Right atrium auricular region (tissue), 2 donors: ENCODE measurements at regions not wholly inside any gene's neighbourhood (a gene's known extent, or its start where the extent isn't known, plus 50 kb on each side); places are given as distances from the start of the nearest gene placed in this dataset.
"Not testable (repeated sequence)": the region's sequence is repeated elsewhere in the genome, so short reads cannot be mapped to it uniquely, and the experiment has no call there.

Experiments
- DNase-seq: peaks from one replicate; pipeline ENCODE4 v3.0.0-alpha.2; 2019; ENCODE audit warnings: low spot score
- H3K27ac ChIP-seq, 2 donors: fragments of 200-600 bp; sonication (generic); 1 replicate in 1 of 2; 2 replicates in 1 of 2; pipeline ENCODE4 v1.5.1; 2016 to 2019
- H3K27me3 ChIP-seq, 2 donors: fragments of 200-600 bp; sonication (generic); one replicate each; pipeline versions ENCODE4 v1.5.1 to v1.6.0; 2017 to 2019
- H3K36me3 ChIP-seq: fragments of 200-600 bp; sonication (generic); one replicate; pipeline ENCODE4 v1.5.1; 2016
- H3K4me1 ChIP-seq, 2 donors: fragments of 200-600 bp; sonication (generic); one replicate each; pipeline versions ENCODE4 v1.5.1 to v1.6.0; 2017 to 2019
- H3K4me3 ChIP-seq, 2 donors: fragments of 200-600 bp; sonication (generic); 1 replicate in 1 of 2; 2 replicates in 1 of 2; pipeline ENCODE4 v1.5.1; 2017 to 2019; ENCODE audit warnings: mild to moderate bottlenecking in 1 of 2, moderate library complexity in 1 of 2
- H3K9me3 ChIP-seq, 2 donors: fragments of 200-600 bp; sonication (generic); one replicate each; pipeline ENCODE4 v1.5.1; 2019
- CTCF ChIP-seq, 2 donors: fragments of 200-600 bp; sonication (generic); IDR thresholded peaks; one replicate each; pipeline ENCODE4 v1.5.1; 2019; ENCODE audit warnings: antibody characterized with exemption in 2 of 2

DNA sequence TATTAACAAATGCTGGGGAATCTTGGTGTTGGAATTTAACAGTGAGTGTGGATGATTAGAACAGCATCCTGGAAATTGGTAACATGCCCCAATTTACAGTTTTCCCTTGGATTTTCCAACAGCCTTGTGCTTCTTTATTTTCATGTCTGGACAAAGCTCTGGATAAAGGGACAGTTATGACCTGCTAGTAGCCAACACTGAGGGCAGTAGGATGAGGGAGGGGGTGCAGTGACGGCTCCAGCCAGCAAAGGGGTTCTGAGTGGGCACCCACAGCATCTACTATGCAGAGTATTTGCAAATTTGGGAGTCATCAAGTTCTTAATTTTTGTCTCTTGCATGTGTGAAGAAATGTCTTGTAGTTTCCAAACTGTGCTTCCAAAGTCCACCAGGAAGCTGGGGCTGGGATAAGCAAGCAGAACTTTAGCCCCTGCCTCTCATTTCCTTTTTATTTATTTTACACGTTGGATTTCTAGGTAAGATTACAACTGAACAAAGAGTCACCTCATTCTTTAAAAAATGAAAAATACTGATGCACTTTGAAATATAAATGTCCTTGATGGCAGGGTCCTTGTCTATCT, 63.0 kb upstream of the SELENOP start:
- DNase-seq = no peak
- Histone ChIP-seq H3K4me1 (no peaks in the 10 kb centered on the region), H3K27ac (no peak overlapping the region), H3K9me3 (no peaks in the 10 kb centered on the region), H3K4me3 (no peak overlapping the region), H3K27me3 (no peaks in the 10 kb centered on the region), H3K36me3 (no peaks in the 10 kb centered on the region)
- no peak for TF ChIP-seq CTCF (IDR thresholded peaks at IDR 0.05)

DNA sequence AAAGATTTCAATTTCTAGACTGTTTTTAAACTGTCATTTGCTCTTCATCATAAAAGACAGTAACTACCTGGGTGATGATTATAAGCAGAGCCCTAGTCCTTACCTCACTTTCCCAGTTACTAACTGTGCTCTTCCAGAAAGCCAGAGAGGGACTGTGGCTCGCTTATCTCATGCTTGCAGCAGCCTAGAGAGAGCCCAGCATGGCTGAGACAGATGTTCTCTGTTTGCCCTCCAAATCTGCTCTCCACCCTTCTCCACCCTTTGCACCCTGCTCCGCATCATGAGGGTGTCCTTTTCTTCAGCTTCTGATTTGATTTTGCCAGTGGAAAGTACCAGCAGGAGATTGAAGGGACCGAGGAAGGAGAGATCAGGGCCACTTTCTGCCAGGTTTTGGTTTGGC, 61.2 kb upstream of the SELENOP start:
- H3K27ac ChIP-seq = no peak overlapping the region
- no peaks in the 10 kb centered on the region for H3K36me3 ChIP-seq
- TF ChIP-seq CTCF (IDR thresholded peaks at IDR 0.05) = no peak
- no peak overlapping the region for H3K4me3 ChIP-seq
- no peak for DNase-seq
- no peaks in the 10 kb centered on the region for H3K4me1 ChIP-seq
- no peaks in the 10 kb centered on the region for H3K27me3 ChIP-seq
- H3K9me3 ChIP-seq = peaks cover 0 to 11% of the 10 kb centered on the region in 2 donors

- Histone ChIP-seq H3K4me1 (no peaks in the 10 kb centered on the region), H3K36me3 (no peaks in the 10 kb centered on the region), H3K27me3 (no peaks in the 10 kb centered on the region), H3K4me3 (no peak overlapping the region), H3K27ac (no peak overlapping the region), H3K9me3 (peaks cover 0 to 11% of the 10 kb centered on the region in 2 donors)
- no peak for DNase-seq
- no peak for TF ChIP-seq CTCF (IDR thresholded peaks at IDR 0.05)
Observed at GRCh38 chr5:42870882-42871418, 59.3 kb upstream of the SELENOP start.

DNA sequence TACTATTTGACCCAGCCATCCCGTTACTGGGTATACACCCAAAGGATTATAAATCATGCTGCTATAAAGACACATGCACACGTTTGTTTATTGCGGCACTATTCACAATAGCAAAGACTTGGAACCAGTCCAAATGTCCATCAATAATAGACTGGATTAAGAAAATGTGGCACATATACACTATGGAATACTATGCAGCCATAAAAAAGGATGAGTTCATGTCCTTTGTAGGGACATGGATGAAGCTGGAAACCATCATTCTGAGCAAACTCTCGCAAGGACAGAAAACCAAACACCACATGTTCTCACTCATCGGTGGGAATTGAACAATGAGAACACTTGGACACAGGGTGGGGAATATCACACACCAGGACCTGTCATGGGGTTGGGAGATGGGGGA, 56.7 kb upstream of the SELENOP start:
- peaks cover 0 to 11% of the 10 kb centered on the region in 2 donors for H3K9me3 ChIP-seq
- not testable (repeated sequence) for H3K27me3 ChIP-seq, DNase-seq, H3K4me3 ChIP-seq, H3K36me3 ChIP-seq, H3K27ac ChIP-seq, H3K4me1 ChIP-seq

DNA sequence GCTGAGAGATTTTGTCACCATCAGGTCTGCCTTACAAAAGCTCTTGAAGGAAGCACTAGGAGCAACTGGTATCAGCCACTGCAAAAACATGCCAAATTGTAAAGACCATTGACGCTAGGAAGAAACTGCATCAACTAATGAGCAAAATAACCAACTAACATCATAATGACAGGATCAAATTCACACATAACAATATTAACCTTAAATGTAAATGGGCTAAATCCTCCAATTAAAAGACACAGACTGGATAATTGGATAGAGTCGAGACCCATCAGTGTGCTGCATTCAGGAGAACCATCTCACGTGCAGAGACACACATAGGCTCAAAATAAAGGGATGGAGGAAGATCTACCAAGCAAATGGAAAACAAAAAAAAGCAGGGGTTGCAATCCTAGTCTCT, 53.1 kb upstream of the SELENOP start:
- H3K9me3 ChIP-seq = peaks cover 0 to 11% of the 10 kb centered on the region in 2 donors
- H3K36me3 ChIP-seq, DNase-seq, H3K4me1 ChIP-seq, H3K27me3 ChIP-seq, H3K4me3 ChIP-seq, H3K27ac ChIP-seq: not testable (repeated sequence)
